KMS-11 (cell line): ENCODE measurements at regions not wholly inside any gene's neighbourhood (a gene's known extent, or its start where the extent isn't known, plus 50 kb on each side); places are given as distances from the start of the nearest gene placed in this dataset.

Source experiments
- H2AFZ ChIP-seq: fragments of 200-600 bp; sonication (generic); 2 replicates; pipeline ENCODE4 v1.6.1; 2016; ENCODE audit warnings: antibody characterized with exemption, mixed run types, low read depth
- H3K27ac ChIP-seq: fragments of 200-600 bp; sonication (generic); 2 replicates; pipeline ENCODE4 v1.6.1; 2016; ENCODE audit warnings: mild to moderate bottlenecking, mixed run types
- H3K27me3 ChIP-seq: fragments of 200-600 bp; sonication (generic); 2 replicates; pipeline ENCODE4 v1.6.1; 2017; ENCODE audit warnings: mild to moderate bottlenecking, low read depth, mixed run types, moderate library complexity; ENCODE audit not compliant: insufficient read depth
- H3K36me3 ChIP-seq: fragments of 200-600 bp; sonication (generic); 2 replicates; pipeline ENCODE4 v1.6.1; 2017; ENCODE audit warnings: mild to moderate bottlenecking, mixed run types; ENCODE audit not compliant: insufficient read depth
- H3K4me1 ChIP-seq: fragments of 200-600 bp; sonication (generic); 2 replicates; pipeline ENCODE4 v1.6.1; 2016; ENCODE audit warnings: mild to moderate bottlenecking, low read depth, mixed run types; ENCODE audit not compliant: poor library complexity, severe bottlenecking
- H3K4me2 ChIP-seq: fragments of 200-600 bp; sonication (generic); 2 replicates; pipeline ENCODE4 v1.7.0; 2016; ENCODE audit warnings: mild to moderate bottlenecking, mixed run types
- H3K4me3 ChIP-seq: fragments of 200-600 bp; sonication (generic); IDR thresholded peaks from 2 replicates; pipeline ENCODE4 v1.6.1; 2017; ENCODE audit warnings: low read depth, low read length, mixed read lengths; ENCODE audit not compliant: insufficient read depth
- H3K79me2 ChIP-seq: fragments of 200-600 bp; sonication (generic); 2 replicates; pipeline ENCODE4 v1.6.1; 2016; ENCODE audit warnings: low read depth, mixed run types; ENCODE audit not compliant: insufficient read depth
- H3K9ac ChIP-seq: fragments of 200-600 bp; sonication (generic); 2 replicates; pipeline ENCODE4 v1.6.1; 2016; ENCODE audit warnings: mild to moderate bottlenecking, mixed run types
- H4K20me1 ChIP-seq: fragments of 200-600 bp; sonication (generic); 2 replicates; pipeline ENCODE4 v1.6.1; 2016; ENCODE audit warnings: mild to moderate bottlenecking, mixed run types; ENCODE audit not compliant: insufficient read depth
- CTCF ChIP-seq: fragments of 200-600 bp; sonication (generic); conservative IDR thresholded peaks from 2 replicates; pipeline ENCODE4 v1.6.1; 2017; ENCODE audit warnings: low read depth, mild to moderate bottlenecking, antibody characterized with exemption, low read length, moderate library complexity, mixed read lengths

- H3K4me3 ChIP-seq = no peak overlapping the region
- H4K20me1 ChIP-seq = no peaks in the 10 kb centered on the region
- no peaks in the 10 kb centered on the region for H3K27me3 ChIP-seq
- H3K36me3 ChIP-seq = no peaks in the 10 kb centered on the region
- H3K4me2 ChIP-seq = no peak overlapping the region
- H3K27ac ChIP-seq = no peak overlapping the region
- no peaks in the 10 kb centered on the region for H3K79me2 ChIP-seq
- no peak for TF ChIP-seq CTCF
- H3K4me1 ChIP-seq = peaks cover 18% of the 10 kb centered on the region
- no peak overlapping the region for H2AFZ ChIP-seq
- H3K9ac ChIP-seq = no peak overlapping the region
These were observed 54.8 kb upstream of the DAB2 start for GRCh38 chr5:39479537-39479936.

GRCh38 chr5:39478863-39479262 lies 54.1 kb upstream of the DAB2 start:
- Histone ChIP-seq H3K9ac (no peak overlapping the region), H2AFZ (no peak overlapping the region), H3K4me2 (no peak overlapping the region), H3K27ac (no peak overlapping the region), H3K79me2 (no peaks in the 10 kb centered on the region), H3K27me3 (no peaks in the 10 kb centered on the region), H3K4me1 (peaks cover 18% of the 10 kb centered on the region), H3K36me3 (no peaks in the 10 kb centered on the region), H4K20me1 (no peaks in the 10 kb centered on the region), H3K4me3 (no peak overlapping the region)
- TF ChIP-seq CTCF = no peak

GRCh38 chr5:39476843-39477220 lies 52.1 kb upstream of the DAB2 start:
- Histone ChIP-seq H4K20me1 (no peaks in the 10 kb centered on the region), H3K4me1 (peaks cover 6% of the 10 kb centered on the region), H3K9ac (no peak overlapping the region), H3K36me3 (no peaks in the 10 kb centered on the region), H2AFZ (no peak overlapping the region), H3K27me3 (no peaks in the 10 kb centered on the region), H3K27ac (no peak overlapping the region), H3K4me2 (no peak overlapping the region), H3K79me2 (no peaks in the 10 kb centered on the region), H3K4me3 (no peak overlapping the region)
- TF ChIP-seq CTCF = no peak

GRCh38 chr5:39475881-39476842 lies 51.4 kb upstream of the DAB2 start:
- Histone ChIP-seq H3K27me3 (no peaks in the 10 kb centered on the region), H3K9ac (no peak overlapping the region), H3K4me3 (no peak overlapping the region), H2AFZ (no peak overlapping the region), H3K4me1 (no peaks in the 10 kb centered on the region), H3K27ac (no peak overlapping the region), H4K20me1 (no peaks in the 10 kb centered on the region), H3K36me3 (no peaks in the 10 kb centered on the region), H3K4me2 (no peak overlapping the region), H3K79me2 (no peaks in the 10 kb centered on the region)
- no peak for TF ChIP-seq CTCF
